Mesenchymal stem cell (in vitro differentiated cells and primary cell): ENCODE measurements at regions not wholly inside any gene's neighbourhood (a gene's known extent, or its start where the extent isn't known, plus 50 kb on each side); places are given as distances from the start of the nearest gene placed in this dataset.

Experiments used
- DNase-seq: peaks from one replicate; pipeline ENCODE4 v3.0.0-alpha.2; 2013
- H2AFZ ChIP-seq: one replicate; pipeline ENCODE4 v1.6.1; 2013; ENCODE audit warnings: low read depth, mild to moderate bottlenecking, control low read depth, inconsistent platforms, low read length, moderate library complexity
- H2AK5ac ChIP-seq: 2 replicates; pipeline ENCODE4 v1.6.1; 2013; ENCODE audit warnings: low read length, moderate library complexity, mild to moderate bottlenecking, inconsistent platforms; ENCODE audit not compliant: severe bottlenecking
- H2BK120ac ChIP-seq: one replicate; pipeline ENCODE4 v1.6.1; 2013; ENCODE audit warnings: low read depth, mild to moderate bottlenecking, inconsistent platforms, low read length, moderate library complexity
- H2BK12ac ChIP-seq, 2 experiments: one replicate each; pipeline ENCODE4 v1.6.1; 2013; ENCODE audit warnings: inconsistent platforms in 2 of 2, low read length in 2 of 2, mild to moderate bottlenecking in 2 of 2, moderate library complexity in 2 of 2, control low read depth in 1 of 2
- H2BK15ac ChIP-seq: one replicate; pipeline ENCODE4 v1.6.1; 2013; ENCODE audit warnings: mild to moderate bottlenecking, low read depth, inconsistent platforms; ENCODE audit not compliant: poor library complexity, severe bottlenecking
- H2BK5ac ChIP-seq: 2 replicates; pipeline ENCODE4 v1.6.1; 2013; ENCODE audit warnings: low read depth, mild to moderate bottlenecking, low read length, control low read depth, inconsistent platforms; ENCODE audit not compliant: poor library complexity, severe bottlenecking
- H3K14ac ChIP-seq, 2 experiments: one replicate each; pipeline ENCODE4 v1.6.1; 2013; ENCODE audit warnings: inconsistent platforms in 2 of 2, low read length in 2 of 2, control low read depth in 1 of 2, mild to moderate bottlenecking in 1 of 2, moderate library complexity in 1 of 2
- H3K18ac ChIP-seq, 2 experiments: one replicate each; pipeline ENCODE4 v1.6.1; 2013; ENCODE audit warnings: inconsistent platforms in 2 of 2, low read length in 2 of 2, control low read depth in 1 of 2, low read depth in 1 of 2, mild to moderate bottlenecking in 1 of 2
- H3K23ac ChIP-seq, 2 experiments: one replicate each; pipeline ENCODE4 v1.6.1; 2013; ENCODE audit warnings: inconsistent platforms in 2 of 2, low read length in 2 of 2, mild to moderate bottlenecking in 2 of 2, moderate library complexity in 2 of 2, control low read depth in 1 of 2
- H3K27ac ChIP-seq: 2 replicates; pipeline ENCODE4 v1.5.1; 2013; ENCODE audit warnings: mild to moderate bottlenecking, moderate library complexity, low read length, control low read depth, inconsistent platforms; ENCODE audit not compliant: poor library complexity, severe bottlenecking
- H3K27me3 ChIP-seq, 2 experiments: 2 replicates each; pipeline versions ENCODE4 v1.6.1 to v1.7.0; 2013; ENCODE audit warnings: low read length in 2 of 2, mild to moderate bottlenecking in 2 of 2, moderate library complexity in 2 of 2, control low read depth in 1 of 2, inconsistent platforms in 1 of 2; ENCODE audit not compliant: control insufficient read depth in 1 of 2, insufficient read depth in 1 of 2
- H3K36me3 ChIP-seq, 2 experiments: 2 replicates each; pipeline versions ENCODE4 v1.6.1 to v1.7.0; 2013; ENCODE audit warnings: low read length in 2 of 2, control low read depth in 1 of 2, inconsistent platforms in 1 of 2, low read depth in 1 of 2, mild to moderate bottlenecking in 1 of 2; ENCODE audit not compliant: insufficient read depth in 2 of 2, control insufficient read depth in 1 of 2
- H3K4ac ChIP-seq, 2 experiments: one replicate each; pipeline ENCODE4 v1.6.1; 2013; ENCODE audit warnings: inconsistent platforms in 2 of 2, low read length in 2 of 2, mild to moderate bottlenecking in 2 of 2, moderate library complexity in 2 of 2, control low read depth in 1 of 2, low read depth in 1 of 2
- H3K4me1 ChIP-seq: 2 replicates; pipeline ENCODE4 v1.6.1; 2013; ENCODE audit warnings: low read depth, low read length, control low read depth; ENCODE audit not compliant: control insufficient read depth, insufficient read depth
- H3K4me2 ChIP-seq: 2 replicates; pipeline ENCODE4 v1.6.1; 2013; ENCODE audit warnings: low read length, mild to moderate bottlenecking, inconsistent platforms; ENCODE audit not compliant: poor library complexity, severe bottlenecking
- H3K4me3 ChIP-seq, 2 experiments: 2 replicates each; pipeline versions ENCODE4 v1.5.1 to v1.7.0; 2013; ENCODE audit warnings: low read length in 2 of 2, mild to moderate bottlenecking in 2 of 2, control low read depth in 1 of 2, low read depth in 1 of 2; ENCODE audit not compliant: insufficient read depth in 1 of 2
- H3K79me1 ChIP-seq: replicated peaks from 2 replicates; pipeline ENCODE4 v1.6.1; 2013; ENCODE audit warnings: mild to moderate bottlenecking, control low read depth, low read length, inconsistent platforms; ENCODE audit not compliant: poor library complexity, severe bottlenecking
- H3K9ac ChIP-seq: 2 replicates; pipeline ENCODE4 v1.7.0; 2013; ENCODE audit warnings: mild to moderate bottlenecking, low read length, moderate library complexity
- H3K9me3 ChIP-seq: 2 replicates; pipeline ENCODE4 v1.7.0; 2013; ENCODE audit warnings: mild to moderate bottlenecking, low read length; ENCODE audit not compliant: control insufficient read depth
- H4K8ac ChIP-seq: one replicate; pipeline ENCODE4 v1.6.1; 2013; ENCODE audit warnings: inconsistent platforms, mild to moderate bottlenecking, low read length, moderate library complexity
- H4K91ac ChIP-seq: one replicate; pipeline ENCODE4 v1.6.1; 2013; ENCODE audit warnings: mild to moderate bottlenecking, low read length, inconsistent platforms
- WGBS: methylation state at CpG from one replicate; pipeline ENCODE4 v1.1.7; 2013; ENCODE audit warnings: mixed read lengths; 5-methylcytosine and 5-hydroxymethylcytosine counted together

GRCh38 chr12:127570793-127571360, 696.1 kb upstream of the TMEM132C start:
- H3K36me3 ChIP-seq = no peaks in the 10 kb centered on the region
- no peak overlapping the region for H2BK15ac ChIP-seq
- WGBS = 88% methylated on average over 10 of the region's 10 CpGs
- no peak overlapping the region for H3K4me2 ChIP-seq
- no peak overlapping the region for H2BK12ac ChIP-seq
- peak; percentile 34 for DNase-seq
- no peak overlapping the region for H3K9ac ChIP-seq
- H3K18ac ChIP-seq = no peak overlapping the region
- no peak overlapping the region for H3K4me3 ChIP-seq
- no peak overlapping the region for H2AK5ac ChIP-seq
- H3K4me1 ChIP-seq = no peaks in the 10 kb centered on the region
- H4K8ac ChIP-seq = no peak overlapping the region
- H3K9me3 ChIP-seq = no peaks in the 10 kb centered on the region
- H4K91ac ChIP-seq = no peak overlapping the region
- no peak overlapping the region for H2BK120ac ChIP-seq
- H3K27ac ChIP-seq = no peak overlapping the region
- H3K14ac ChIP-seq = no peak overlapping the region
- H2BK5ac ChIP-seq = no peak overlapping the region
- H3K79me1 ChIP-seq = no peaks in the 10 kb centered on the region
- H3K23ac ChIP-seq = no peak overlapping the region
- no peak overlapping the region for H3K4ac ChIP-seq
- no peak overlapping the region for H2AFZ ChIP-seq
- peaks cover 0 to 22% of the 10 kb centered on the region in 2 experiments for H3K27me3 ChIP-seq

DNA sequence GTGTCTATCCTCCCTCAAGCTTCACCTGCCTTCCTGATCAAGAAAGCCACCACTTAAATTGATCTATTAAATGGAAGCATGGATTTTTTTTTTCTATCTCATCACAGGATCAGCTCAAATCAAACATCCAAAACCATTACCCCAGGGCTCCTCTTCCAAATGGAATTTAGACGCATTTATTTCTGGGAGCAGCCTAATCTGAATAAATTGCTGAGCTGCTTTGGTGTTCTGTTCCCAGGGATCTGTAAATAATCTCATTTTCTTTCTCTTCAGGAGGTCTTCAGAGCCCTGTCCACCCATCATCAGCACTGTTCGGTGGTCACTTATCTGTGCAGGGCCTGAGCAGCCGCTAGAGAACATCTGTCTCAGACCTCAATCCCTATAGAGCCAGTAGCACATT, 695.4 kb upstream of the TMEM132C start:
- Histone ChIP-seq H2BK120ac (no peak overlapping the region), H3K27ac (no peak overlapping the region), H3K4me2 (no peak overlapping the region), H3K18ac (no peak overlapping the region), H2AFZ (no peak overlapping the region), H4K8ac (no peak overlapping the region), H3K23ac (no peak overlapping the region), H3K4me1 (no peaks in the 10 kb centered on the region), H3K4ac (no peak overlapping the region), H3K27me3 (peaks cover 0 to 22% of the 10 kb centered on the region in 2 experiments), H3K4me3 (no peak overlapping the region), H2AK5ac (no peak overlapping the region), H3K79me1 (no peaks in the 10 kb centered on the region), H3K36me3 (no peaks in the 10 kb centered on the region), H4K91ac (no peak overlapping the region), H3K9me3 (no peaks in the 10 kb centered on the region), H3K9ac (no peak overlapping the region), H2BK12ac (no peak overlapping the region), H2BK15ac (no peak overlapping the region), H3K14ac (no peak overlapping the region), H2BK5ac (no peak overlapping the region)
- no peak for DNase-seq
- WGBS = 74% methylated on average over 3 of the region's 3 CpGs

DNA sequence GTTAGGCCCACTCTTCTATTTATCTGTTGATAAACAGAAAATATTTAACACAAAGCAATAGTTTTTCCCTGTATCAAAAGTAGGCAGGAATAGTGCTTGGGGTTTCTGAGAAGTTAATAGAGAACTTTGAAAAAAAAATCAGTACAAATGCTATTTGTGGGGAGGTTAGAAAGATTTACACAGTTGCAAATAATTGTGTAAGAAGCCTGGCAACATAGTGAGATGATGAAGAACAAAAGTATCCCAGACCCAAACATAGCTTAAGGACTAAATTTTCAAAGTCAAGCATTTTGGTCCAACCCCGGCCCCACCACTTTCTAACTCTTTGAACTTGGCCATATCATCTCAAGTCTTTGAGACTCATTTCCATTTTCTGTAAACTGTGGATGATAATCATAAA, 687.5 kb upstream of the TMEM132C start:
- no peak overlapping the region for H2AK5ac ChIP-seq
- no peaks in the 10 kb centered on the region for H3K9me3 ChIP-seq
- no peak overlapping the region for H2BK120ac ChIP-seq
- H2BK15ac ChIP-seq = no peak overlapping the region
- H3K4ac ChIP-seq = no peak overlapping the region
- no peak overlapping the region for H3K23ac ChIP-seq
- H3K4me1 ChIP-seq = no peaks in the 10 kb centered on the region
- H2AFZ ChIP-seq = no peak overlapping the region
- no peak for DNase-seq
- H3K79me1 ChIP-seq = no peaks in the 10 kb centered on the region
- H3K14ac ChIP-seq = no peak overlapping the region
- H3K27ac ChIP-seq = no peak overlapping the region
- no peak overlapping the region for H4K8ac ChIP-seq
- H4K91ac ChIP-seq = no peak overlapping the region
- H3K4me2 ChIP-seq = no peak overlapping the region
- no peak overlapping the region for H2BK12ac ChIP-seq
- no peak overlapping the region for H3K18ac ChIP-seq
- H3K36me3 ChIP-seq = no peaks in the 10 kb centered on the region
- no peak overlapping the region for H3K4me3 ChIP-seq
- no peaks in the 10 kb centered on the region for H3K27me3 ChIP-seq
- no peak overlapping the region for H2BK5ac ChIP-seq
- no peak overlapping the region for H3K9ac ChIP-seq
- WGBS = no CpG with 5 or more reads among the region's 1 CpG

- no peak for DNase-seq
- Histone ChIP-seq H4K91ac (no peak overlapping the region), H3K27me3 (no peaks in the 10 kb centered on the region)
These were observed 684.9 kb upstream of the TMEM132C start for GRCh38 chr12:127582074-127582473.

More at GRCh38 chr12:127582074-127582473, 684.9 kb upstream of the TMEM132C start:
- Histone ChIP-seq H3K4me3 (no peak overlapping the region), H2AFZ (no peak overlapping the region), H3K4me2 (no peak overlapping the region), H4K8ac (no peak overlapping the region), H3K23ac (no peak overlapping the region), H3K14ac (no peak overlapping the region), H3K4me1 (no peaks in the 10 kb centered on the region), H3K36me3 (no peaks in the 10 kb centered on the region), H2BK120ac (no peak overlapping the region), H3K79me1 (no peaks in the 10 kb centered on the region), H2BK15ac (no peak overlapping the region), H3K9ac (no peak overlapping the region), H3K9me3 (peaks cover 8% of the 10 kb centered on the region), H3K18ac (no peak overlapping the region), H2BK5ac (no peak overlapping the region), H3K27ac (no peak overlapping the region), H2AK5ac (no peak overlapping the region), H3K4ac (no peak overlapping the region), H2BK12ac (no peak overlapping the region)
- 84% methylated on average over 4 of the region's 6 CpGs for WGBS
